CD14-positive monocyte (primary cell): ENCODE measurements at regions not wholly inside any gene's neighbourhood (a gene's known extent, or its start where the extent isn't known, plus 50 kb on each side); places are given as distances from the start of the nearest gene placed in this dataset.

Experiments
- DNase-seq, 3 donors: peaks; one replicate each; pipeline ENCODE4 v3.0.0-alpha.2; 2011 to 2022
- H2AFZ ChIP-seq: 2 replicates; pipeline ENCODE4 v1.6.0; 2012; ENCODE audit warnings: mild to moderate bottlenecking, low read depth, low read length, inconsistent platforms; ENCODE audit not compliant: insufficient read depth, poor library complexity, severe bottlenecking
- H3K27ac ChIP-seq, 2 donors: 1 replicate in 1 of 2; 2 replicates in 1 of 2; pipeline ENCODE4 v1.5.1; 2012 to 2013; ENCODE audit warnings: low read length in 2 of 2, control low read depth in 1 of 2, inconsistent platforms in 1 of 2, low read depth in 1 of 2, mild to moderate bottlenecking in 1 of 2
- H3K27me3 ChIP-seq, 2 donors: one replicate each; pipeline versions ENCODE4 v1.6.0 to v1.6.1; 2011 to 2013; ENCODE audit warnings: low read length in 2 of 2; ENCODE audit not compliant: control insufficient read depth in 2 of 2, insufficient read depth in 2 of 2
- H3K36me3 ChIP-seq, 2 donors: replicated peaks in 1 of 2; 1 replicate in 1 of 2; 2 replicates in 1 of 2; pipeline versions ENCODE4 v1.5.1 to v1.6.1; 2012 to 2013; ENCODE audit warnings: low read length in 2 of 2, control low read depth in 1 of 2, inconsistent platforms in 1 of 2, mild to moderate bottlenecking in 1 of 2; ENCODE audit not compliant: insufficient read depth in 2 of 2, control insufficient read depth in 1 of 2
- H3K4me1 ChIP-seq, 2 donors: 1 replicate in 1 of 2; 2 replicates in 1 of 2; pipeline versions ENCODE4 v1.5.1 to v1.6.1; 2012 to 2013; ENCODE audit warnings: low read length in 2 of 2, control low read depth in 1 of 2, inconsistent platforms in 1 of 2, mild to moderate bottlenecking in 1 of 2, moderate library complexity in 1 of 2; ENCODE audit not compliant: insufficient read depth in 2 of 2, control insufficient read depth in 1 of 2
- H3K4me2 ChIP-seq: replicated peaks from 2 replicates; pipeline ENCODE3; 2012; ENCODE audit warnings: low read length, moderate library complexity, mild to moderate bottlenecking; ENCODE audit not compliant: poor library complexity, severe bottlenecking; ENCODE audit errors: extremely low read depth
- H3K4me3 ChIP-seq, 3 experiments: fragments of 200-600 bp in 1 of 3; sonication (generic) in 1 of 3; replicated peaks in 1 of 3; 1 replicate in 2 of 3; 2 replicates in 1 of 3; pipeline ENCODE4 v1.5.1; 2011 to 2013; ENCODE audit warnings: low read length in 3 of 3, mild to moderate bottlenecking in 3 of 3, control low read depth in 2 of 3, low read depth in 2 of 3, inconsistent platforms in 1 of 3, moderate library complexity in 1 of 3
- H3K79me2 ChIP-seq: 2 replicates; pipeline ENCODE4 v1.6.0; 2012; ENCODE audit warnings: mild to moderate bottlenecking, control low read depth, inconsistent platforms, low read length, moderate library complexity; ENCODE audit not compliant: insufficient read depth
- H3K9ac ChIP-seq: 2 replicates; pipeline ENCODE4 v1.6.0; 2017; ENCODE audit warnings: low read length, mild to moderate bottlenecking; ENCODE audit not compliant: insufficient read depth, poor library complexity, severe bottlenecking
- H3K9me3 ChIP-seq, 2 donors: replicated peaks in 1 of 2; 1 replicate in 1 of 2; 2 replicates in 1 of 2; pipeline versions ENCODE4 v1.5.1 to v1.6.1; 2012 to 2013; ENCODE audit warnings: low read length in 2 of 2, control low read depth in 1 of 2; ENCODE audit not compliant: control insufficient read depth in 1 of 2, insufficient read depth in 1 of 2
- H4K20me1 ChIP-seq: 2 replicates; pipeline ENCODE4 v1.6.0; 2012; ENCODE audit warnings: mild to moderate bottlenecking, low read length, control low read depth, moderate library complexity; ENCODE audit not compliant: insufficient read depth
- H3K27ac Mint-ChIP-seq, 7 donors: one replicate each; pipeline ENCODE4 v1.8.0; 2020; ENCODE audit warnings: mild to moderate bottlenecking in 7 of 7, mixed read lengths in 7 of 7, moderate library complexity in 6 of 7, inconsistent platforms in 2 of 7
- H3K27me3 Mint-ChIP-seq, 3 donors: one replicate each; pipeline ENCODE4 v1.8.0; 2021 to 2022; ENCODE audit warnings: low read depth in 3 of 3, mild to moderate bottlenecking in 3 of 3, mixed read lengths in 3 of 3, moderate library complexity in 3 of 3, inconsistent platforms in 1 of 3
- H3K36me3 Mint-ChIP-seq, 2 donors: one replicate each; pipeline ENCODE4 v1.8.0; 2020; ENCODE audit warnings: mixed read lengths in 2 of 2, inconsistent platforms in 1 of 2, mild to moderate bottlenecking in 1 of 2
- H3K4me1 Mint-ChIP-seq: one replicate; pipeline ENCODE4 v1.8.0; 2020; ENCODE audit warnings: mild to moderate bottlenecking, mixed read lengths
- H3K4me3 Mint-ChIP-seq, 2 donors: one replicate each; pipeline ENCODE4 v1.8.0; 2020; ENCODE audit warnings: mild to moderate bottlenecking in 2 of 2, mixed read lengths in 2 of 2, moderate library complexity in 1 of 2
- H3K9me3 Mint-ChIP-seq, 7 donors: one replicate each; pipeline ENCODE4 v1.8.0; 2020 to 2022; ENCODE audit warnings: mixed read lengths in 7 of 7, mild to moderate bottlenecking in 6 of 7, moderate library complexity in 6 of 7, inconsistent platforms in 2 of 7
- CTCF ChIP-seq: fragments of 200-600 bp; IDR thresholded peaks from one replicate; pipeline ENCODE4 v1.8.0; 2022; ENCODE audit warnings: antibody characterized with exemption, mild to moderate bottlenecking
- WGBS: methylation state at CpG from one replicate; pipeline ENCODE4 v1.1.5; 2013; ENCODE audit warnings: missing lambda C conversion rate; ENCODE audit not compliant: insufficient coverage; 5-methylcytosine and 5-hydroxymethylcytosine counted together
- intact Hi-C, 2 donors: fragments of 100-400 bp; cut with micrococcal nuclease; formaldehyde crosslinking; loops; one replicate each; pipeline versions ENCODE4 v1.15.0 to v1.15.1; 2023

GRCh38 chr2:37767046-37767445 is 95.6 kb upstream of the CDC42EP3 start:
- H3K9me3 ChIP-seq, result no peaks in the 10 kb centered on the region
- H3K4me1 ChIP-seq, result peaks cover 79 to 90% of the 10 kb centered on the region in 2 donors
- H2AFZ ChIP-seq, result peak overlapping the region; percentile 33
- no peaks in the 10 kb centered on the region for H3K36me3 ChIP-seq
- H3K27ac Mint-ChIP-seq, result peak overlapping the region; percentile 92 to 99 (median 95)
- no peaks in the 10 kb centered on the region for H3K27me3 ChIP-seq
- intact Hi-C loops, result loop anchor here in 1 of 2 donors (10.0 kb wide), 1 partner anchor 92 kb away; the partner anchor contains the start of gene CDC42EP3
- H3K4me2 ChIP-seq, result no peak overlapping the region
- TF ChIP-seq CTCF, result no peak
- peaks cover 89% of the 10 kb centered on the region for H3K4me1 Mint-ChIP-seq
- peak overlapping the region in 1 of 3 experiments; percentile 56 for H3K4me3 ChIP-seq
- no peak overlapping the region for H3K4me3 Mint-ChIP-seq
- DNase-seq, result no peak
- H3K79me2 ChIP-seq, result peaks cover 15% of the 10 kb centered on the region
- H3K36me3 Mint-ChIP-seq, result peaks cover 4 to 11% of the 10 kb centered on the region in 2 donors
- H3K9me3 Mint-ChIP-seq, result peaks cover 0 to 5% (median 0%) of the 10 kb centered on the region in 7 donors
- peaks cover 0 to 3% (median 0%) of the 10 kb centered on the region in 3 donors for H3K27me3 Mint-ChIP-seq
- H3K9ac ChIP-seq, result no peak overlapping the region
- peak overlapping the region; percentile 84 to 89 for H3K27ac ChIP-seq
- no peaks in the 10 kb centered on the region for H4K20me1 ChIP-seq

DNA sequence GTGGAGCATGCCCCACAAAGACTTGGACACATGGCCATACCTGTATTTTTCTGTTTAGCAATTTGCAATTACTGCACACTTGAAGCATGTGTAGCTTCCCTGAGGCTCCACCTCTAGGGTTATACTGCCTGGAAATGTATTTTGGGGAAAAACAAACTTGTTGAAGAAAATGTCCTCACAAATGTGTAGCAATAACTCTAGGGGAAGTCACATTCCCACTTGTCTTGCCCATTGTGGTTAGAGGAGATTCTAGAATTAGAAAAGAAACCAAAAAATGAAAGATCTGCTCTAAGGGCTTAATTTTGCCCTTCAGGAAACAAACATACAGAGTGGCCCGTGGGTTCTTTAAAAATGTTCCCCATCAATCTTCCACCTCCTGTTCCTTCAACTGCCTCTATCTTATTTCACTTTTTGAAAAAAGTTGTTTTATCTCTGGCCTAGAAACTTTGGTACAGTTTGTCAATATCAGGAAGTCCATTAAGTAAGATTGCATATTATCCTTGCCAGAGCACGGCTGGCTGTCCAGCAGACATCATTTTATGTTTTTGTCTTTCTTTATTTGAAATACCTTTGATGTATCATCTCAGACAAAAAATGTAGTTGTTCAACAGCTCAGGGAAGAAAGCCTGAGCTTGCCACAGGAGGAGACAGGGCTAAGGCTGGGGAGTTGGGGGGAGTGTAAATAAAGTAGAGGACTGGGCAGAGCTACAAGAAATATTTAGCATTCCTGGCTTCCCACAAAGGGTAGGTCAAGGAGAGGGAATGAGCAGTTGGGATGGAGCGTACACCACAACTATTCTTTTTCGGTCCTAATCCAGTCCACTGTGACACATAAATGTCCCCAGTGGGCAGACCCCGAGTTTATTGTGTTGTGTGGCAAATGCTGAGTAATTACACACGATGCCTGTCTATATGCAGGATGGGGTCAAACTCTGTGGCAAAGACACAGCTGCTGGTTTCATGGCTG is 96.8 kb upstream of the CDC42EP3 start:
- Histone ChIP-seq H3K27ac (peak overlapping the region; percentile 84 to 89), H3K9me3 (no peaks in the 10 kb centered on the region), H3K4me1 (peaks cover 73 to 83% of the 10 kb centered on the region in 2 donors), H3K4me2 (peak overlapping the region; percentile 25), H3K4me3 (peak overlapping the region in 1 of 3 experiments; percentile 56), H3K79me2 (peaks cover 9% of the 10 kb centered on the region), H3K27me3 (no peaks in the 10 kb centered on the region), H3K36me3 (no peaks in the 10 kb centered on the region), H2AFZ (no peak overlapping the region), H3K9ac (peak overlapping the region; percentile 13), H4K20me1 (no peaks in the 10 kb centered on the region)
- Mint-ChIP-seq H3K36me3 (peaks cover 4 to 6% of the 10 kb centered on the region in 2 donors), H3K27ac (peak overlapping the region; percentile 92 to 99 (median 95)), H3K27me3 (peaks cover 0 to 5% (median 0%) of the 10 kb centered on the region in 3 donors), H3K9me3 (peaks cover 0 to 5% (median 0%) of the 10 kb centered on the region in 7 donors), H3K4me1 (peaks cover 83% of the 10 kb centered on the region), H3K4me3 (peak overlapping the region; percentile 27 to 85)
- TF ChIP-seq CTCF, result no peak
- DNase-seq, result peak; percentile 25 to 56 (median 53)
- intact Hi-C loops, result loop anchor here in 1 of 2 donors (10.0 kb wide), 1 partner anchor 93 kb away; the partner anchor contains the start of gene CDC42EP3
- no CpG with 5 or more reads among the region's 6 CpGs for WGBS
